GM12874 (cell line): ENCODE measurements at regions not wholly inside any gene's neighbourhood (a gene's known extent, or its start where the extent isn't known, plus 50 kb on each side); places are given as distances from the start of the nearest gene placed in this dataset.

Source experiments
- CTCF ChIP-seq: IDR thresholded peaks from 2 replicates; pipeline ENCODE4 v1.5.1; 2011; ENCODE audit warnings: low read depth, mild to moderate bottlenecking, control low read depth, low read length, moderate library complexity; ENCODE audit not compliant: insufficient read depth

GRCh38 chr14:94701861-94702370, 68.0 kb downstream of the GSC start:
- no peak for TF ChIP-seq CTCF

- no peak for TF ChIP-seq CTCF
These were observed 69.6 kb downstream of the GSC start for GRCh38 chr14:94700336-94700735.

GRCh38 chr14:94699831-94700230, 70.1 kb downstream of the GSC start:
- TF ChIP-seq CTCF, result no peak

- TF ChIP-seq CTCF, result no peak
These were observed 71.9 kb downstream of the GSC start for GRCh38 chr14:94697773-94698556.

- no peak for TF ChIP-seq CTCF
These were observed 73.4 kb downstream of the GSC start for GRCh38 chr14:94696518-94696917.

DNA sequence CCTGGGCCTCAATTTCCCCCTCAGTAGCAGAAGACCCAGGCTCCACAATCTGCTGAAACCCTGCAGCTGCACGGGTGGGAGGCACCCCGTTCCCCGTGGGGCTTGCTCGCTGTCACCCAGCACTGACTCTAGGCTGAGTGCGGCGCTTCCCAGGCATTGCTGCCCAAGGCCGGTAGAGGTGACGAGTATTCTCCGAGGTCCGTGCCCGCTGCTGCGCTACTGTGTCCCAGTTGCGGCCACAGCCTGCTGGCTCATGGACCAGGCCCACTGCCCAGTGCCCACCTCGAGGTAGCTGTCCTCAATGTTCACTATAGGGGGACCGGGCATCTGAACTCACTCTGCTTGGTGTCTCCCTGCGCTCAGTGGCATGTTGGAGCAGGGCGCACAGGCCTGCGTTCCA, 74.7 kb downstream of the GSC start:
- TF ChIP-seq CTCF, result no peak

DNA sequence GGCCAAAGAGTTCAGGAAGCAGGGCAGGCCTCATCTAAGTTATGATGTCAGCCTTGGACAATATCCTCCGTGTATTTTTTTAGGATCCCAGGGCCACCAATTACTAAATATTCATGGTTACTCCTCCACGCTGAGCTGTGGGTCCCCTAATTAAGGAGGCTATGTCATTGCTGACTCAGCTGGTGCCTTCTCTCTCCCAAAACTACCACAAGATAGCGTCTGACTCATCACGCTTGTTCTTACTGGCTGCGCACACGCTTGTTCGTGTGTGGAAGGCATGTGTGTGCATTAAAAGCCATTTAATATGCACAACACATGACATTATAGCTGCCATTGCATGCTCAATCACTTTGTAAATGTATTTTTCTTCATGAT, 78.3 kb downstream of the GSC start:
- no peak for TF ChIP-seq CTCF
